GM13976 (cell line): ENCODE measurements at regions not wholly inside any gene's neighbourhood (a gene's known extent, or its start where the extent isn't known, plus 50 kb on each side); places are given as distances from the start of the nearest gene placed in this dataset.

ENCODE experiments used
- DNase-seq: peaks from one replicate; pipeline ENCODE4 v3.0.0; 2012; ENCODE audit warnings: low spot score
- CTCF ChIP-seq: IDR thresholded peaks from 2 replicates; pipeline ENCODE4 v1.5.1; 2012; ENCODE audit warnings: borderline replicate concordance, mild to moderate bottlenecking; ENCODE audit not compliant: insufficient read depth; ENCODE audit errors: extremely low read depth, missing control alignments, control extremely low read depth
- in situ Hi-C: fragments of 300-500 bp; cut with MboI; formaldehyde crosslinking; loops from one replicate; pipeline ENCODE4 v1.12.0; 2022; ENCODE audit warnings: low sequenced_read_pairs, mixed read lengths, inconsistent platforms; ENCODE audit not compliant: unreplicated experiment

DNA sequence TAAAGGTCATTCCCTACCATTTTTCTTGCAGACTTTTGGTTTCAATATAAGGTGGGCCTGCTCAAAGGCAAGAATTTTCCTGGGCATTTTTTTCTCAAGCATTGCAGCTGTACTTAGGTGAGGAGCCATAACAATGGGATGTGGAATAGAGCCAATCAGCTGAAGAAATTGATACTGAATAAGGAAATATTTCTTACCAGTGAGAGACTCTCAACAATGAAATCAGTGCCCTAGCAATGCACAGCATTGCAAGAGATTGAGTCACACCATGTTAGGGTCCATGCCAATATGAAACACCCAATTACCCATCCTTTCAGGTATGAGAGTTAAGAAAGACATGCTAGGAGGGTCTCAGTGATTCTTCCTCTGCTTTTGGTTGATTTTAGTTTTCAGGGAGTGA lies 237.6 kb downstream of the SOX9 start:
- in situ Hi-C loops: no loop called here
- no peak for DNase-seq
- TF ChIP-seq CTCF: no peak

- in situ Hi-C loops: no loop called here
- no peak for TF ChIP-seq CTCF
- DNase-seq: no peak
Observed at GRCh38 chr17:72359274-72359673, 238.5 kb downstream of the SOX9 start.

GRCh38 chr17:72359811-72360210 lies 239.0 kb downstream of the SOX9 start:
- TF ChIP-seq CTCF: no peak
- no peak for DNase-seq
- in situ Hi-C loops: no loop called here

- DNase-seq: no peak
- TF ChIP-seq CTCF: no peak
- in situ Hi-C loops: no loop called here
Observed at GRCh38 chr17:72360386-72360940, 239.6 kb downstream of the SOX9 start.

DNA sequence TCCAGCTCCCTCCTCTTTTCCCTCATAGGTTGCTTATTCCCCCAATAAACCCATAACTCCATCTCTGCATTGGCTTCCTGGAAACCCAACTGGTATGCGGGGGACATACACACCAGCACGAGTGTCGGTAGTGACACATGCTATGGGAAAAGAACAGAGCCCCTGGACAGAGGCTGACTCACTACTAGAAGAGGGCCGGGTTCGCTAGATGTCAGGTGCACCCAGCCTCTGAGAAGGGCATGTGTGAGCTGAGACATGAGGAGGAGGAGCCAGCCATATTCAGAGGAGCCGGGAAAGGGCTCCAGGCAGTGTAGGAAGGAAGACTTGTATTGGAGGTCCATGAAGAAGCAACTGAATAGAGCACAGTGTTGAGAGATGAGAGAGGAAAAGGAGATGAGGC lies 241.1 kb downstream of the SOX9 start:
- TF ChIP-seq CTCF: no peak
- DNase-seq: no peak
- in situ Hi-C loops: no loop called here

DNA sequence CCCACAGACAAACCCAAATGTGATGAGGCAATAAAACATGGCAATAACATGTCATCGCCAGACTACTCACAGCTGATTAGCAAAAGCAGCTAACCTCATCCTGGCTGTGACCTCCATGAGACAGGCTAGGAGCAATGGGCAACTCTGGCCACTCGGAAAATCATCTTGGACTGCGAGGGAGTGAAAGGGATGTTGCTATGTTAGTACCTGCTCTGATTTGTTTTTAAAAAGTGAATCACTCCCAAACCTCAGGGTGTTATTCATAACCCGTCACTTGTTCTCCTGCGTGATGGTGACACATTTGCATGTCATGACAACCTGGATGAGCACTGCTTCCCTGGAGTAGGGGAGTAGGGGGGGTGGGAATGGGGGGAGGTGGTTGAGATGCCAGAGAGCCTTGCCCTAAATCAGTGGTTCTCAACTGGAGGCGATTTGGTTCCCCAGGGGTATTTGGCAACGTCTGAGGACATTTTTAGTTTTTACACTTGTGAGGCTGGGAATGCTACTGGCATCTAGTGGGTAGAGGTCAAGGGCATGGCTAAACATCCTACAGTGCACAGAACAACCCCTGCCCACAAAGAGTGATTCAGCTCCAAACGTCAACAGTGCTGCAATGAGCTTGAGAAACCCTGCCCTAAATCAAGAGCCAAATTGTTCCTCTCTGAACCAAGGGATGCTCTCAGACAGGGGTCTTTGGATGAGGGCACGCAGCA lies 241.7 kb downstream of the SOX9 start:
- in situ Hi-C loops: no loop called here
- no peak for DNase-seq
- TF ChIP-seq CTCF: no peak
